AG08396 (cell line): ENCODE measurements at regions not wholly inside any gene's neighbourhood (a gene's known extent, or its start where the extent isn't known, plus 50 kb on each side); places are given as distances from the start of the nearest gene placed in this dataset.

ENCODE experiments used
- DNase-seq: peaks from one replicate; pipeline ENCODE4 v3.0.0; 2012; ENCODE audit warnings: low spot score, mixed read lengths

DNA sequence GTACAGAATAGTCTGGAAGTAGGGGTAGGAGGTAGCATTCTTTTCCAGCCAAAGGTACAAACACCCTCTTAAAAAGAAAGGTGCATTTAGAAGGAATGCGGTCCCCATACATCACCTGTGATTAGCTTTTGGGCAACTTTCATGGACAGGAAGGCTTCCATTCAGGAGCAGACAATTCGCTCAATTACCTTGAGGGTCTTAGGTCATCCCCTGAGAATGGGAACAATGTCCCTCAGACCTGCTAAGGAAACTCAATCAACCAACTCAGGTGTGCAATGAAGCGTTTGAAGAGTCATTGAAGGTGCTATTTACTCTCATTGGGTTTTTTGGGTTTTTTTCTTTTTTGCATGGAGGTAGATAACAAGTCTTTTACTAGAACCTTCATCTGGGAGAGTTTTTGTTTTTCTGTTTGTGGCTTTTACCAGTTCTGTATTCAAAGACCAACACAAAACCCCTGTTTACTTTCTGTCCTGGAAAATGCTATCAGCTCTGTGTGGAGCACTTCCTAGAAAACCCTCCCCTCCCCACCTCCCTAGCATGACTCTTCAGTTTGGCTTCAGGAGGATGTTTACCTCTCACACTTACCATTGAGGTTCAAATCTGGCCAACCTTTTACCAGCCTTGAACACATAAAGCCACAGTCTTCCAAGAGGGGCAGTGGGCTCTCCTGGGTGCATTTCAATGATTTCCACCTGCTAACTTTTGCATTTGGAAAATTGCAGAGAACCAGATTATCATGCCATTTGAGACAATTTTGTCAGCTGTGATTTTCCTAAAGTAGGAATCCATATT, 271.2 kb upstream of the PRDM1 start:
- DNase-seq: no peak

DNA sequence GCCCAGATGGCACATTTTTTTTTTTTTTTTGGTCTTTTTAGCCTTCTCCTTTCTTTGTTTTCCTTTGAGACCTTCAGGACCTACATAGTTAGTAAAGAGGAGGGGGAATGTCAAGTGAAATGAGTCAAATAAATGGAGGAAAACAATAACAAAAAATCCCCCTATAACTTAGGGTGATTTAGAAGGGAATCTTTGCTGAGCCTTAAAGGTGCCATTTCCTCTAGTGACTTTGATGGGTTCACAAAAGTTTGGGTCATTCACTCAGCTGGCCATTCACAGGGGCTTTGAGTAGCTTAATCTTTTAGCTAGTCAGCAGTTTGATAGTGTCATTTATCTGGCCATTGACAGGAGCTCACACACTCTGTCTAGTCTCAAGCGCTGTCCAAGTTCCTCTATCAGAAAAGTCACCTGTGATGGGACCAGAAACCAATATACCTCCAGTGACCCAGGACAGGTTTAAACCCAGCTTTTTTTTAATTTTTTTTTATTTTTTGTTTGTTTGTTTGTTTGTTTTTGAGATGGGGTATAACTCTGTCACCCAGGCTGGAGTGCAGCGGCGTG, 275.1 kb upstream of the PRDM1 start:
- DNase-seq: no peak

DNA sequence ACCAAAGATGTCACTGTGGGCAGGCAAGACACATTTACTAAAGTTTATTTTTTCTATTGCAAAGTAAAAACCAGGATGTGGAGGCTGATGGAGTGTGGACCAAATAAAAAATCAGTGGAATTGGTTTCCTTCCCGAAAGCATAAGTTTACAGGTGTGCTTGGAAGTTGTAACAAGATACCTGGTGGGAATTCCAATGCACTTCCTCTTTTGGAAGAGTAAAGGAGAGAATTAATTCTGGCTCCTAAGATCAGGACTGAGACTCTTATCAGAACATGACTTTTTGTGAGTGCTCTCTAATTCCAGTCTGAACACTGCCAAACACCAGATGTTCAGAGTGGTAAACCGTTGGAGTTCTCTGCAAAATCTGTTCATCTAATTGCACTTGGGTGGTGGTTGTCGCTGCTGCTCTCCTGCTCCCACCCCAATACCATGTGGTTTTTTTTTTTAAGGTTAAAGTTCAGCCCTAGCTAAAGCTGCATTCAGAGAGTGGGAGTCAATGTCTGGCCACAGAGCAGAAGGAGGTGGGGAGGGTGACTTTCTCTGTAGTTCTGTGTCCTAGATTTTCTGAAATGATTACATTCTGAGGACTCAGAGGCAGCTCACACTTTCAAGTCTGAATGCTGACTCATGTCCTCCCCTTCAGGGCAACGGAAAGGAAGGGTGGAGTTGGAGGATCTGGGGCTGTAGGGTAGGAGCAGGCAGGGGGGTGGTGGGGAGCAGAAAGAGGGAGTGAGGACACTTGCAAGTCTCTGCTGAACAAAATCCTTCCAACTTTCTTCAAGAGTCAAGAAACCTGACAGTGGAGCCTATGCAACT, 275.8 kb upstream of the PRDM1 start:
- peak; percentile 68 for DNase-seq

DNA sequence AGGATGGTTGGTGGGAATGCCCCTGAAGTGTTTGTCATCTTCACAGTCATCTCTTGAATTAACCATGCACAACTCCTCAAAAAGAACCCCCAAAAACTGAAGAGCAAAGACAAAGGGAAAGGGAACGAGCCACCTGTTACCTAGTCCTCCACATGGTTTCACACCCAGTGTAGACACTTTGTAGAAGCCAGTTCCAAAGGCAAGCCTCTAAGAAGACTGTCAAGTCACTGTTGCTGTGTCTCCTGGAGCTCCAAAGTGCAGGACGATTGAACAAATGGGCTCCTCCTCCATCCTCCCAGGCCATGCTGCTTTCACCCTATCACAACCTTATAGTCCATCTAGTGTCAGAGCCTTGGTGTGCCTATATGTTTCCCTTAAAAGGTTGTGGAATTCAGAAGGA, 277.6 kb upstream of the PRDM1 start:
- DNase-seq: no peak

DNA sequence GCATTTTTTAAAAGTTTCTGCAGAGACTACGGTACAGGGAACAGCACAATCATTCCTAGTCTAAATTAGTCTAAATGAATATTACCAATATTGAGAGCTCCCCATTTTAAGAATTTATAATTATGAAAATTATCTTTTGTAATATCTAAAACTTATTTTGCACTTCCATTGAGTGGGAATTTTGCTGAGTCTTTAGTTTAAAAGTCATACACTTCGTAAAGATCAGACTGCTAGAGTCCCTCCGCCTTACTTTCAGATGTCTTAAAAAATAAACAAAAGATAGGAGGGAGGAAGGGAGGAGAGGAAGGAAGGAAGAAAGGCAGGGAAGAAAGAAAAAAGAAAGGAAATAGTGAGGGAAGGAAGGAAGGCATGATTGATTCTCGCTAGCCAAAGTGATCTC, 278.2 kb upstream of the PRDM1 start:
- DNase-seq: no peak

DNA sequence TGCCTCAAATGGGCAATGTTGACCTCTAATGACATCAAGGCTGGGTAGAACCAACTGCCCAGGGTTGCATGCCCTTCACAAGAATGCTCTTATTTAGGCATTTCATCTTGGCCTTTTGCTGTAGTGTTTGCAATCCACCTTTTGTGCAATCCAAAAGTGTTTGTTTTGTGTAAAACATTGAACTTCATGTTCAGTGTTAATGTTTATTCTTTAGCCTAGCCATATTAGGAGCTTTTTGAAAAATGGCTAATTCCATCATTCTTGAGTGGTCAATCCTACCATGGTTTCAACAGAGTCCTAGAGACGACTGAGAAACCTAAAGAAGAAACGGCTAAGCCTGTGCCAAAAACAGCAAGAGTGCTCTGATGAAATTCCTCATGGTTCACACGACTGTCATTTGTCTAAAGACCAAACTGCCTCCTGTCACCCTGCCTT, 279.6 kb upstream of the PRDM1 start:
- DNase-seq: no peak

DNA sequence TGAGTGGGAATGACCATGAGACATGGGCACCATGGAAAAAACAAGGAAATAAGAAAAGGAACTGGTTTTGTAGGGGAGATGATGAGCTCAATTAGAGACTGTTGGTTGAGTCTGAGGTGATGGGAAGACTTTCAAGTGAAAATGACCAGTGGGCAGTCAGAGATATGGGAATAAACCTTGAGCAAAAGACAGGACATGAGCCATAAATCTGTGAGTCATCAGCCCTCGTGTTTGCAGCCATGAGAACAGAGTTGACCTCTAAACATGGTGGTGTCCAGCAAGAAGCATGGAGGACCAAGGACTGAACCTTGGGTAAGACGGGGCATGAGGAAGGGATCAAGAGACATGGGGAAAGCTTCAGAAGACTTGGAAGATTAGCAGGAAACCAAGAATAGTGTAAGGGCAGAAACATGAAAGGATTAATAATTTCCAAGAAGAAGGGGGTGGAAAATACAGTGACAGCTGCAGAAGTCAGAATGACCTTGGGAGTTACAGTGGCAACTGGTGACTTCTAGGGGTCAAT, 280.6 kb upstream of the PRDM1 start:
- no peak for DNase-seq

DNA sequence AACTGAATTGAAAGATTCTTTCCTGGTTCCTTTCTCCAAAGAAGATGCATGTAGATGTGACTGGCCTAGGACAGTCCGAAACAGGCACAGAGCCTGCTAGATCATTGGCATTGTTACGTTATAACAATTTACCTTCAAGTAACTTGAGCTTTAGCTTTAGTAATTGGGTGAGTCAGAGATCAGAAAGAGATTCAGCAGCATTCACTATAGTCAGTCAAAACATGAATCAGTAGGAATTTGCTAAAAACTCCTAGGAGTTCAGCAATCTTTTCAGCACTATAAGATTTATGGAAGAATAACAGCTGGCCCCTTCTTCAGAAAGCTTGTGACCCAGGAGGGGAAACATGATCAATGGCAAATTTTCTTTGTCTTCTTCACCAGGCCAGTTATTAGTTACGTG, 281.7 kb upstream of the PRDM1 start:
- DNase-seq: peak; percentile 10

DNA sequence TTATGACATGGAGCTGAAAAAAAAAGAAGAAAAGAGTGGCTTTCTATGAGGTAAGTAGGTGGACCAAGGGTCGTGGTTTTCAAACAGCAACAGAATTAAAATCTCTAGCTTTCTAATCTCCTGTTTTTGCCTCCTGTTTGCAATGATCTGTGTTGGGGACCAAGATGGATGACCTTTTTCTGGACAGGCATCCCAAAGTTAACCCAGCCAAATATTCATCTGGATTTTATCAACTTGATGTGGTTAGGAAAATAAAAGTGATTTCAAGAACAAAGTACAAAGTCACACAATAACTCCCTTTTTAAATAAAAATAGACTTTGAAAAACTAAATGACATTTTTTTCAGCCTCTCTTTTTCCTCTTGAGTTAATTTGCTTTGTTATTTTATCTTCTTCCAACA, 282.1 kb upstream of the PRDM1 start:
- no peak for DNase-seq

DNA sequence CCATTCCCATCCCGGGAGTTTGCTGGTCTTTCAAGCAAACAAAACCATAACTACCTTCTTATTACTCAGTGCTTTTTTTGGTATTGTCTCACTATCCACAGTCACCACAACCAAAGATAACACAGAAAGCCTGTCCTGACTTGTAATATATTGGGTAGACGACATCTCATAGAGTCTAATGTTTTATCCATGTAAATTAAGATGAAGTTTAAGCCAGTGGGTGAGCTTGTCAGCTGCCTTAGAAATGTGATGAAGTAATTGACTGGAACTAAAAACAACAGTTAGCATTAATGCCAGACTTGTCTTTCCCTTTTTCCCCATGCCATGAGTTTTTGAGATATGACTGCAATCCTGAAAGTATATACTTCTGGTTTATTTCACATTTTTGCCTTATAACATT, 282.7 kb upstream of the PRDM1 start:
- DNase-seq: no peak

DNA sequence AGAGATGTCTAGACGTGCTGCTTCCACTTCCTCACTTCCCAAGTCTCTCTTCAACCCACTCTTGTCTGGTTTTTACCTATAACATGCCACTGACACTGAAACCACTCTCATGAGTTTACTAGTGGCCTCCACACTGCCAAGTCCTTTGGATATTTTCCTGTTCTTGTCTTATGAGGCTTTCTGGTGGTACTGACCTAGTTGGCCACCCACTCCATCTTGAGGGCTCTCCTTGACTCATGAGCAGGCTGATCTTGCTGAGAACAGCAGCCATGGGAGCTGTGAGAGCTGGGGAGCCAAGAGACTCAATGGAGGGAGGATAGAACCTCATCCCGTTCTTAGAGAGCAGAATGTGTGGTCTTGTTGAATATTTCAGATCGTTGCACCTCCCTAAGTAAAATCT, 283.4 kb upstream of the PRDM1 start:
- DNase-seq: no peak

DNA sequence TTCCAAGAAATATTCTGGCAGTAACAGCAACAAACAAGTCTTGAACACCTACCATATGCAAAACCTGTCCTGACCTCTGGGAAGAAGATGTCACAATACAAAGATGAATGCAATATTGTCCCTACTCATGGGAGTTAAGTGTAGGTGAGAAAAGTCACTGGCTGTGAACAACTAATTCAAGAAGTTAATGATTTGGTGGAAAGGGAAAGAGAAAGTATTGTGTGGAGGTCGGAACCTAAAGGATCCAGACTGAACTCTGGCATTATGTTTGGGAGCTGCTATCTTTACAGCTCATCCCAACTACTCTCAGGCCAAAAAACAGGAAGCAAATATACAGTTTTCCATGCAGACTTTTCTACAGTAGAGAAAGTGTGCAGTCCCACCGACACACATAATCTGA, 285.3 kb upstream of the PRDM1 start:
- no peak for DNase-seq

DNA sequence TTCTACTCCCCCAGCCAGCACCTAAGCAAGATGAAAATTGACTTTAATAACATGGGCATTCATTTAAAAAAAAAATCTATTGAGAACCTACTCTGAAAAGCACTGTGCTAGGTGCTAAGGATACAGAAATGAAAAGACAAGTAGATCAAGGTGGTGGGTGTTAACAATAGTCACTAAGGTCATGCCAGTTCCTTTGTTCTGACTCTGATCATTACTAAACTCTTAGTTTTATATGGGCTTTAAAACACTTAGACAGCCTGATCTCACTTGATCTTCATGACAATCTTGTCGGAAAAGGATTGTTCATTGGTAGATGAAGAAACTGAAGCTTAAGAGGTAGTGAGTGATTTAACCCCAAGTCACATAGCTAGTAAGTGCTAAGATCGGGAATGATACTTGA, 285.7 kb upstream of the PRDM1 start:
- no peak for DNase-seq

DNA sequence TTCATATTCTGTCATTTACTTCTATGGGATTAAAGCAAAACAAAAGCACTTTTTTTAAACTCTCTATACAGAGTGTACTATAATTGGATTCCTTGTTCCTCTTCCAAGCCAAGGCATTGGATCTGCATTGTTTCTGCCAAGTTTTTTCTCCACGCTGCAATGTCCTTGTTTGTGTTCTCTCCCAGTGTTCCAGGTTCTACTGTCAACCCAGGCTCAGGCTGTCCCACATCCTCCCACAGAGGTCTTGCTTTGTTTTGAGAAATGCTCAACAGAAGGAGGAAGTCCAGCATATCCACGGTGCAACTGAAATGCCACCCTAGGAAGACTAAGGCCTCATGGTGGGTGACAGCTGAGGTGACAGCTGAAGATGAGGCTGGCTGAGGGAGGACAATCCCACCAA, 287.1 kb upstream of the PRDM1 start:
- DNase-seq: no peak

DNA sequence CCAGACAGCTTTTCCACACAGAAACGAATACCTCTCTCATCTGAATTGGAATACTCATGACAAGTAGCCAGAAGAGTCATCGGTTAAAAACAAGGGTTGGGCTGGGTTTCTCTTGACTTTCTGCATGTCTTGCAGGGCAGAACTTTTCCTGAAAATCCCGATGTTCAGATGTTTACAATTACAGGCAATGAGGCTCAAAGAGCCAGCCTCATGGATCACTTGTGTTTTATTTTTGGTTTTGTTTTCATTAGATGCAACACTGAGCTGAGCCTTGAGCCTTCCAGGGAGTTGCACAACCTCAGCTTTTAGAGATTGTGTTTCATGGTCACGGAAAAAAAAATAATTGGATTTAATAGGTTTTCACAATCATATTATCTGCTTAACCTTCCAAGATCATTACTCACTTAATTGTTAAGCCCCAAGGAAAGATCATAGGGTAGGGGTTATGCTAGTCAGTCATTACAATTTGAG, 288.1 kb upstream of the PRDM1 start:
- DNase-seq: peak; percentile 52

DNA sequence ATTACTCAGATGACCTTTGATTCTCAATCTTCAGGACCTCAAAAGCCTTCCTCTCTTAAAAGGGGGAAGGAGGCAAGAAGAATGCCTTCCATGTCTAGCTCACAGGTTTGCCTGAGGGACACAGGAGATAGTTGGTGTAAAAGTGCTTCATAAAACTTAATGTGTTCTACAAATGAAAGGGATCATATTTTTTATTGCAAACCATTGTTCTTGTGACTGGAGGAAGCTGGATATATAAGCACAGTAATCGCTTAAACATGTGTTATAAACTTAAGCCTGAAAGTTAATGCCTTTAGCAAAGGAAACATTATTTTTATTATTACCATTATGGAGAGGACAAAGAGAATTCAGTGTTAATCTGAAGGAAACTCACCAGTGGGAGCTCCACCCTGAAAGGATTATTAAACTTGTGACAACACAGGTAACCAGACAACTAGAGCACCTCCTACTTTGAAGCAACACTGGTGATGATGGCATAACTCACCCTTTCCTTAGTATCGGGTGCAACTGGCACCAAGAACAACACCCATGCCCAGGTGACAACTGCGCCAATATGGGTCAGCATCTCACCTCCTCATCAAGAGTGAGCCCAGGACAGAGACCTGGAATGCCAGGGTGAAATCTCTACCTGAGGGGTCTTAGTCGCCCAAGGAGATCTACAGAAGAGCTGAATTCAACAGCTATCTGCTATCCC, 288.7 kb upstream of the PRDM1 start:
- no peak for DNase-seq

DNA sequence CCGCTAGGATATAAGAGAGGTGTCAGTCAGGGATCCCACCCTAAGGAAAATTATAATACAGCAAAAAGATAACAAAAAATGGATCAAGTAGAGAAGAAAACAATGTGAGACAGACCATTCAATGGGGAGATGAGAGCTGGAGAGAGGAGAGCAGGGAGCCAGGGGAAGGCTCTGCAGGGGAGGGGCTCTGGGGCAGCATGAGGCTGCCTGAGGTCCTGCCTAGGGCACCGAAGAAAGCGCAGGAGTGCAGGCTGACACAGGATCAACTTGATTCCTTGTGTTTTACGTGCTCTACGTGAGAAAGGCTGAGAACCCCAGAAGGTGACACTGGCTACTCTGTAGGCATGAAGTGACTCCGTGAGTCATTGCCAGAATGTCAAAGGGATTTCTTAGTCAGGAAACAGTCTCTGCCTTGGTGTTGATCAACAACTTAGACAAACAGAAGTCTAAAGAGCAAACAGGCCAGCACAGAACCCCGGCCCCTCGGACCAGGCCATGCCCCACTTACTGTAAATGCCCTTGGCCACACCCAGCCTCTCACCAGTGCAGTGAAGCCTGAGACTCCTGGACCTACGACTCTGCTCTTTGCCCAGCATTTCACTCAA, 290.1 kb upstream of the PRDM1 start:
- no peak for DNase-seq

DNA sequence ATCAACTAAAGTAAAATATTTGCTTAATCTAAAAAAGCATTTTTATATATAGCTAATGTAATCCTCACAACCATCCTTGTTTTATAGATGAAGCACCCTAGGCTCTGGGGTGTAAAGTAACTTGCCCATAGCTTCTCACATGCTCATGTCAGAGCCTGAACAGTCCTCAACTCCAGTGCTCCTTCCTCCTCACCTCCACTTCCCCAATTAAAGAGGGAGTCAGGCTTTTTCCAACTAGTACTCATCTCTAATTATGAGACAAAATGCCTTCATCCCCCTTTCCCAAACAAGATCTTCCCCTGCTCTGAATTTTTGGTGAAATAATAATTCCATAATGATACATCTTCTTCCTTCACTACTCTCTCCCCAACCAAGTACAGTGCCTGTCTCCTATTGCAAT, 290.8 kb upstream of the PRDM1 start:
- DNase-seq: no peak

DNA sequence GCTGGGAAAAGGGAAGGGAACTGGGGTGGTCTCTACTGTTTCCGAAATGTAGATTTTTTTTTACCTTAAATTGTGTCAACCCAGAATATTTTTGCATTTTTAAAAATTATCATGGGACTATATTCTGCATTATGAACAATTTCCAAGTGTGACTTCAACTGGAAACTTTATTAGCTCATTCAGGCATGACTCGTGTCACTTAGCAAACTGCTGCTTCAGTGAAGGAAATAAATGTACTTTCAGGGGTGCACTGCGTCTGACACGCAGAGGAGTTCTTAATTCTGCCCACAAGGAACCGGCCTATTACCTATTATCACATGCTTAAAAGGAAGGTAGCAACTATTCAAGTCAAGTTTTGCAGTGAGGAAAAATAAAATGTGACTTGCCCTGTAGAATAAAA, 291.3 kb upstream of the PRDM1 start:
- no peak for DNase-seq

DNA sequence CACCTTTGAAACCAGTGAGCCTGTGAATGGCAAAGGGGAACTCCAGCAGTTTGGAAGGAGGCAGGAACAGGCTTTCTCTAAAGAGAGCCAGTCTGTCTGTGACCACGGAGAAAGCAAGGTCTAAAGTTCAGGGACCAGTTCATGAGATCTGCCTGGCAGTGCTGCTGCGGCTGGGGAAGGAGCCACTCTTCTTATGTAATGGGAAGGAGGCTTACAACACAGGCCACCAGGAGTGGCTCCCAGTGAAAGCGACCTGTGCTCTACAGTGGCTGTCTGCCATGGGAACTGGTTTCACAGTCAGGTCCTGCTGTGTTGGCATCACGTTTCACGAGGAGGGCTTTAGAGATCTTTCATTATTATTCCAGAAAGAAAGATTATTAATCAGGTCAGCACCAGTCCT, 291.9 kb upstream of the PRDM1 start:
- peak; percentile 25 for DNase-seq

DNA sequence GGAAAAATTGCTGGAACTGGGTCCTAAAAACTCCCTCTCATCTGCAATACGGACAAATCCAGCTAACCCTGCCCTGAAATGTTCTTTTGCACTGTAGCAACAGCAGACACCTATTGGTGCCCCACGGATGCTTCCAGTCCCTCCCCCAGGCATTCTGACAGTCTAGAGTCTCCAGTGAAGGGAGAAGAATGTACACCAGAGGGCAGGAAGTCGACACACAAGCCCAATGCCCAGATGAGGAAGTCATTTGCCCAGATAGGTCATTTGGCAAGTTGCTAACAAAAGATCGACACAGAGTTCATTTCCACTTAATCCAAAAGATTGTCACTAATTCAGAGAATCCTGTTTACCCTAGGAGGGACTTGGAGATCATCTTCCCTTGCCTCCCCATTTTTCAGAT, 293.0 kb upstream of the PRDM1 start:
- DNase-seq: no peak
